ENCODE measurements at regions not wholly inside any gene's neighbourhood (a gene's known extent, or its start where the extent isn't known, plus 50 kb on each side); places are given as distances from the start of the nearest gene placed in this dataset.

GRCh38 chr20:22402550-22402949, 181.8 kb downstream of the FOXA2 start:
- intact Hi-C loops (cut with DNase I; ENCODE audit: low total_unique reads), result no loop called here
- Histone ChIP-seq H3K27ac (no peak overlapping the region), H3K4me1 (peaks cover 7% of the 10 kb centered on the region), H3K4me3 (no peak overlapping the region), H3K27me3 (no peaks in the 10 kb centered on the region), H3K36me3 (ENCODE audit: low read depth, missing control alignments) (no peaks in the 10 kb centered on the region), H3K9me3 (no peaks in the 10 kb centered on the region)
- 64 to 74% methylated on average over 7 of the region's 7 CpGs for WGBS, 2 donors
- no peak for TF ChIP-seq POLR2A (IDR thresholded peaks at IDR 0.05)
- no peak for TF ChIP-seq CTCF (IDR thresholded peaks at IDR 0.05)
- no peak for DNase-seq

- Histone ChIP-seq H3K4me3 (no peak overlapping the region), H3K36me3 (ENCODE audit: low read depth, missing control alignments) (no peaks in the 10 kb centered on the region), H3K27ac (no peak overlapping the region), H3K9me3 (no peaks in the 10 kb centered on the region), H3K4me1 (peaks cover 7% of the 10 kb centered on the region), H3K27me3 (no peaks in the 10 kb centered on the region)
- WGBS, 2 donors, result 87 to 89% methylated on average over 4 of the region's 4 CpGs
- DNase-seq, result no peak
- intact Hi-C loops (cut with DNase I; ENCODE audit: low total_unique reads), result no loop called here
- TF ChIP-seq CTCF (IDR thresholded peaks at IDR 0.05) (no peak), POLR2A (IDR thresholded peaks at IDR 0.05) (no peak)
These were observed 183.9 kb downstream of the FOXA2 start for GRCh38 chr20:22400440-22400839.

- Histone ChIP-seq H3K9me3 (no peaks in the 10 kb centered on the region), H3K36me3 (ENCODE audit: low read depth, missing control alignments) (no peaks in the 10 kb centered on the region), H3K27ac (no peak overlapping the region), H3K4me1 (no peaks in the 10 kb centered on the region), H3K4me3 (no peak overlapping the region), H3K27me3 (no peaks in the 10 kb centered on the region)
- no peak for TF ChIP-seq CTCF (IDR thresholded peaks at IDR 0.05)
- TF ChIP-seq POLR2A (IDR thresholded peaks at IDR 0.05), result no peak
- intact Hi-C loops (cut with DNase I; ENCODE audit: low total_unique reads), result no loop called here
- DNase-seq, result no peak
- 85 to 87% methylated on average over 1 of the region's 1 CpG for WGBS, 2 donors
These were observed 189.8 kb downstream of the FOXA2 start for GRCh38 chr20:22394583-22394982.

- intact Hi-C loops (cut with DNase I; ENCODE audit: low total_unique reads), result no loop called here
- WGBS, 2 donors, result 83 to 86% methylated on average over 5 of the region's 5 CpGs
- no peak for TF ChIP-seq CTCF (IDR thresholded peaks at IDR 0.05)
- TF ChIP-seq POLR2A (IDR thresholded peaks at IDR 0.05), result no peak
These were observed 193.8 kb downstream of the FOXA2 start for GRCh38 chr20:22390543-22390903.

GRCh38 chr20:22389836-22390542, 194.4 kb downstream of the FOXA2 start:
- DNase-seq, result no peak

More at GRCh38 chr20:22390543-22390903, 193.8 kb downstream of the FOXA2 start:
- Histone ChIP-seq H3K4me1 (no peaks in the 10 kb centered on the region), H3K4me3 (no peak overlapping the region), H3K27ac (no peak overlapping the region), H3K36me3 (ENCODE audit: low read depth, missing control alignments) (no peaks in the 10 kb centered on the region), H3K27me3 (no peaks in the 10 kb centered on the region), H3K9me3 (no peaks in the 10 kb centered on the region)
- DNase-seq, result no peak

More at GRCh38 chr20:22389836-22390542, 194.4 kb downstream of the FOXA2 start:
- no peaks in the 10 kb centered on the region for H3K9me3 ChIP-seq
- H3K4me3 ChIP-seq, result no peak overlapping the region
- no peak for TF ChIP-seq CTCF (IDR thresholded peaks at IDR 0.05)
- intact Hi-C loops (cut with DNase I; ENCODE audit: low total_unique reads), result no loop called here
- no peaks in the 10 kb centered on the region for H3K4me1 ChIP-seq
- WGBS, 2 donors, result 54 to 75% methylated on average over 7 to 8 of the region's 8 CpGs
- no peaks in the 10 kb centered on the region for H3K27me3 ChIP-seq
- no peaks in the 10 kb centered on the region for H3K36me3 ChIP-seq (ENCODE audit: low read depth, missing control alignments)
- no peak overlapping the region for H3K27ac ChIP-seq

Measured in testis (tissue), 2 donors.